SH-SY5Y (cell line): ENCODE measurements at regions not wholly inside any gene's neighbourhood (a gene's known extent, or its start where the extent isn't known, plus 50 kb on each side); places are given as distances from the start of the nearest gene placed in this dataset.

ENCODE experiments used
- GATA2 ChIP-seq: IDR thresholded peaks from 2 replicates; pipeline ENCODE4 v1.6.1; 2011; ENCODE audit warnings: mild to moderate bottlenecking, low read depth, low read length
- GATA3 ChIP-seq: IDR thresholded peaks from 2 replicates; pipeline ENCODE4 v1.6.1; 2011; ENCODE audit warnings: low read depth, mild to moderate bottlenecking, low read length, moderate library complexity

DNA sequence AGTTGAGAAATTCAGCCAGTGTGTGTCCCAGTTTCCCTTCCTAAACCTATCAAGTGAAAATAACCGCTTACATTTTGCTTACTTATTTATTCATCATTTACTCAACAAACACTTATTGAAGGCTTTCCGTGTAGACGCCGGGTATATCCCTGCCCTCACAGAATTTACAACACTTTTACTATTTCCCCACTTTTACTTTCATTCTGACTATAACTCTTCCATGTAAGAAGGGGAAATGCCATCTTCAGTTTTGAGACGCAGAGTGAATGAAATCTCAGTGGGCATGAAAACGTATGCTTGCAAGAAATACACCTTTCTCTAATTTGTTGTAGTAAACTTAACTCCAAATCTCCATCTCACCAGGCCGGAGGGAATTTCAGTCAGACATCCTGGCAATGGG, 251.0 kb upstream of the CHAC2 start:
- TF ChIP-seq GATA3 (no peak), GATA2 (no peak)
